ENCODE measurements at regions not wholly inside any gene's neighbourhood (a gene's known extent, or its start where the extent isn't known, plus 50 kb on each side); places are given as distances from the start of the nearest gene placed in this dataset.

GRCh38 chr13:106796280-106797047 lies 228.5 kb upstream of the ARGLU1 start:
- no peak for TF ChIP-seq ZNF274 (IDR thresholded peaks at IDR 0.05; ENCODE audit: low read depth, low read length)
- H3K4me3 ChIP-seq (ENCODE audit: low read length), result peak overlapping the region; percentile 42; the same call in 1 of the 2 replicates

GRCh38 chr13:106795847-106796246 lies 227.9 kb upstream of the ARGLU1 start:
- H3K4me3 ChIP-seq (ENCODE audit: low read length), result peak overlapping the region; percentile 42; the same call in 1 of the 2 replicates
- TF ChIP-seq ZNF274 (IDR thresholded peaks at IDR 0.05; ENCODE audit: low read depth, low read length), result no peak

DNA sequence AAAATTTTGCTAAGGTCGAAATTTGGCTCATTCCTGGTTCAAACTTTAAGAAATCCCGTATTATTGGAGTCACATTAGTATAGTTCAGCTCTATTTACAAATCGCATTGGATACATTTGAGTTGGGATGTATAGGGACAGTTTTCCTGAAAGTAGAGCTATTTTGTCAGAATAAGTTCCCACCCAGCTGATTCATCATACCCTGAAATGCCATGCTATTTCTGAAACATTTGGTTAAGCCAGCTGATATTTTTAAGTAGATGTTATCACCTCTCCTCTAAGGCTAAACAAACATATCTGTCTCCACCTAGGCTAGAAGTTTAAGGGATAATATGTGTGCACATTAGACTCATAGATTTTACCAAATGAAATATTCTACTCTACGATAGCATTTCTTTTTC lies 226.2 kb upstream of the ARGLU1 start:
- H3K4me3 ChIP-seq (ENCODE audit: low read length), result no peak overlapping the region
- TF ChIP-seq ZNF274 (IDR thresholded peaks at IDR 0.05; ENCODE audit: low read depth, low read length), result no peak

DNA sequence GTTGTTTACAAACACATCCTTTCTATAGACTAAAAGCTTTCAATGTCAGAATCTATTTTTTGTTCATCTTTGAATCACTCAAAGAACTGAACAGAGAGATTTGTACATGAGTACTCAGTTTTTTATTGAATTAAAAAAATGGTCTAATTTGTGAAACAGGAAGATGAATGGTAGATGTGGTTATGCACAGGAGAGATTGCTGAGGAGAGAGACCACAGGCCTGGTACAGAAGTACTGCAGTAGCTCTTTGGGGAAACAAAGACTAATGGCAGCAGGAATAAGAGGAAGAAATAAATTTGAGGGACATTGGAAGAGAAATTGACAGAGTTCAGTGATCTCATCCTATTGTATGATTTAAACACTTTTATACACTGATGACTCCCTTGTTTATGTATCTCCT lies 222.0 kb upstream of the ARGLU1 start:
- no peak for TF ChIP-seq ZNF274 (IDR thresholded peaks at IDR 0.05; ENCODE audit: low read depth, low read length)
- H3K4me3 ChIP-seq (ENCODE audit: low read length), result no peak overlapping the region

DNA sequence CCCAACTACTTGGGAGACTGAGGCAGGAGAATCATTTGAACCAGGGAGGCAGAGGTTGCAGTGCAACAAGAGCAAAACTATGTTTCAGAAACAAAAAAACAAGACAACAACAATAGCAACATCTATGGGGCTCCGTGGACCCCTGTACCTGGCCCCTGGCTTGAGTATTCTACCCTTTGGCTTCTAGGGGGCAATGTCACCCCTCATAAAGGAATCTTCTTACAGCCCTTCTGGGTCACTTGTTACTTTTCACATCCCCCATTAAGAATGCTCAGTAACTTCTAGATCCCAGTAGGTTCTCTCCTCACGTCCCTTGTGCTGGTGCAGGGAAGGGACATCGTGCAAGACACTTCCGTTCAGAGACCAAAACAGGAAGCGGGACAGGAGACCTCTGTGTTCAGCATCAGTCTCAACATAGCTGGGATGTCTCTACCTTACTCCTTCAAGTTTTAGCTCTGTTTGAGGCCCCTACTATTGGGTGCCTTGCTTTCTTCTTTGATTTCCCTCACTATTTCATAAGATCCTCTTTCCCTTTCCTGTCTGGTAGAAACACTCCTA lies 218.1 kb upstream of the ARGLU1 start:
- TF ChIP-seq ZNF274 (IDR thresholded peaks at IDR 0.05; ENCODE audit: low read depth, low read length), result no peak
- H3K4me3 ChIP-seq (ENCODE audit: low read length), result no peak overlapping the region

GRCh38 chr13:106774621-106775020 lies 206.7 kb upstream of the ARGLU1 start:
- no peak overlapping the region for H3K4me3 ChIP-seq (ENCODE audit: low read length)
- TF ChIP-seq ZNF274 (IDR thresholded peaks at IDR 0.05; ENCODE audit: low read depth, low read length), result no peak

GRCh38 chr13:106772006-106772601 lies 204.2 kb upstream of the ARGLU1 start:
- H3K4me3 ChIP-seq (ENCODE audit: low read length), result no peak overlapping the region
- TF ChIP-seq ZNF274 (IDR thresholded peaks at IDR 0.05; ENCODE audit: low read depth, low read length), result no peak

- no peak overlapping the region for H3K4me3 ChIP-seq (ENCODE audit: low read length)
- TF ChIP-seq ZNF274 (IDR thresholded peaks at IDR 0.05; ENCODE audit: low read depth, low read length), result no peak
Observed at GRCh38 chr13:106768991-106769390, 201.1 kb upstream of the ARGLU1 start.

GRCh38 chr13:106762708-106763107 lies 194.8 kb upstream of the ARGLU1 start:
- no peak overlapping the region for H3K4me3 ChIP-seq (ENCODE audit: low read length)
- TF ChIP-seq ZNF274 (IDR thresholded peaks at IDR 0.05; ENCODE audit: low read depth, low read length), result no peak

- TF ChIP-seq ZNF274 (IDR thresholded peaks at IDR 0.05; ENCODE audit: low read depth, low read length), result no peak
- no peak overlapping the region for H3K4me3 ChIP-seq (ENCODE audit: low read length)
Observed at GRCh38 chr13:106756446-106756845, 188.5 kb upstream of the ARGLU1 start.

- no peak for TF ChIP-seq ZNF274 (IDR thresholded peaks at IDR 0.05; ENCODE audit: low read depth, low read length)
- no peak overlapping the region for H3K4me3 ChIP-seq (ENCODE audit: low read length)
Observed at GRCh38 chr13:106755542-106755941, 187.6 kb upstream of the ARGLU1 start.

- H3K4me3 ChIP-seq (ENCODE audit: low read length), result no peak overlapping the region
- no peak for TF ChIP-seq ZNF274 (IDR thresholded peaks at IDR 0.05; ENCODE audit: low read depth, low read length)
Observed at GRCh38 chr13:106753251-106753650, 185.3 kb upstream of the ARGLU1 start.

DNA sequence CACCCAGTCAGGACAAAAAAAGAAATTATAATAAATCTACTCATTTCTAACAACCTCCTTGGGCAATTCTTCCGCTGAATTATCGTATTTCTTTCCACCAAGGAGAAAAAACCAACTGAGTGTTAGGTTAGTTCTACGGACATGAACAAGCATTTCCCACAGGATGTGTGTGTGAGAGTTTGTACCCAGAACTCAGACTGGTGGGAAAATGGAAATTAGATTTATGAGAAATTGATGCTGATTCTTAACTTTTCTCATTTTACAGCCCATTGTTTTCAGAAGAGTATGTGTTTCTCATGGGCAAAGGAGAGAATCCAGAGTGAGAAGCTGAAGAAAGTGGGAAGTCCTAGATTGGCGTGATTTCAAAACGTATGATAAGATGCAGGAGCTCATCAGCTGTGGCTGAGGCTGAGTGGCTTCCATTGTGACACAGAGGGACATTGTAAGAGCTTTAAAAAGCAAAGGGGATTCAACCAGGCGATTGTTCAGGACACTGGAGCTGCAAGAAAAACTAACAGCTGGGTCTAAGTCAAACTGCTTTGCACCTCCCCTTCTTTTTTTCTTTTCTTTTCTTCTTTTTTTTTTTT lies 184.7 kb upstream of the ARGLU1 start:
- no peak overlapping the region for H3K4me3 ChIP-seq (ENCODE audit: low read length)
- no peak for TF ChIP-seq ZNF274 (IDR thresholded peaks at IDR 0.05; ENCODE audit: low read depth, low read length)

GRCh38 chr13:106748785-106749184 lies 180.8 kb upstream of the ARGLU1 start:
- TF ChIP-seq ZNF274 (IDR thresholded peaks at IDR 0.05; ENCODE audit: low read depth, low read length), result no peak
- H3K4me3 ChIP-seq (ENCODE audit: low read length), result no peak overlapping the region

GRCh38 chr13:106744516-106744915 lies 176.6 kb upstream of the ARGLU1 start:
- TF ChIP-seq ZNF274 (IDR thresholded peaks at IDR 0.05; ENCODE audit: low read depth, low read length), result no peak
- H3K4me3 ChIP-seq (ENCODE audit: low read length), result no peak overlapping the region
